ENCODE measurements at regions not wholly inside any gene's neighbourhood (a gene's known extent, or its start where the extent isn't known, plus 50 kb on each side); places are given as distances from the start of the nearest gene placed in this dataset.

DNA sequence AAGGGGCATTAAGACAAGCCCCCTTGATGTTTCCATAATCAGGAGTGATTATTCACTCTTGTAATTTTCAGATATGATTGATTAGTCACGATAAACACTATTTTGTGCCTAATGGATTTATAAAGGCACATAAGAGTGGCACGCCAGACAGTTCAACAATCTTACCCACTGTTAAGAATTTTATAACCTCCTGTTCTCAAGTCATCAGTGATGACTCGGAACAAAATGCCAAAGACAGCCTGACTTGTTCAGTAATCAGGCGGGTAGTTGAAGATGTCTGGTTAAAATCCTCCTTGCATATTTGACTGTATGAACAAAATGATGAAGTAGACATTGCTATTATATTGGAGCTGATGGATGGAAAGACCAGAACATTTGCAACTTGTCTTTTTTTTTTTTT lies 212.1 kb upstream of the RMST start:
- no peak overlapping the region for H3K4me3 Mint-ChIP-seq
- intact Hi-C loops (cut with micrococcal nuclease): no loop called here
- H3K4me3 ChIP-seq (ENCODE audit: low read length in 2 of 2): no peak overlapping the region
- H3K27ac Mint-ChIP-seq: no peak overlapping the region
- no peaks in the 10 kb centered on the region for H3K4me1 Mint-ChIP-seq
- H3K27ac ChIP-seq (ENCODE audit: low read depth, low read length): no peak overlapping the region
- peaks cover 0 to 5% of the 10 kb centered on the region in 2 donors for H3K27me3 Mint-ChIP-seq
- H3K9me3 Mint-ChIP-seq: peaks cover 0 to 4% (median 0%) of the 10 kb centered on the region in 8 donors
- ChIA-PET POLR2A (ENCODE audit: partially characterized antibody) (no interaction called here), CTCF (ENCODE audit: partially characterized antibody) (no interaction called here)
- no peaks in the 10 kb centered on the region for H3K36me3 ChIP-seq (ENCODE audit: insufficient read depth, low read length)
- H3K9me3 ChIP-seq (ENCODE audit: control insufficient read depth in 1 of 2, low read length in 2 of 2): no peaks in the 10 kb centered on the region
- H3K4me1 ChIP-seq (ENCODE audit: insufficient read depth, low read length): no peaks in the 10 kb centered on the region
- no peak for DNase-seq
- no peaks in the 10 kb centered on the region for H3K36me3 Mint-ChIP-seq
- no peaks in the 10 kb centered on the region for H3K27me3 ChIP-seq (ENCODE audit: insufficient read depth, low read length)

DNA sequence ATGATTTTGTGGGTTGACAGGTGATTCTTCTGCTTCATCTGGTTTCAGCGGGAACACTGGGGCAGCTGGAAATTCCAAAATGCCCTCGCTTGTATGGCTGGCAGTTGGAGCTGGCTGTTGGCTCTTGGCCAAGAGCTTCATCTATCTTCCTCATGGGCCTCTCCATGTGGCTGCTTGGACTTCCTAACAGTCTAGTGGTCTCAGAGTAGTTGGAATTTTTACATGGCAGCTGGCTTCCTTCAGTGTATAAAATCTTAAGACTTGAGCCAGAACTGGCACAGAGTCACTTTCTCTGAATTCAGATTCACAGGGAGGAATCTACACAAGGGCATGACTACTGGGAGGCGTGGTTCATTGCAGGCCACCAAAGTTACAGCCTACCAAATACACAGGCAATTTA lies 204.9 kb upstream of the RMST start:
- no peak overlapping the region for H3K4me3 ChIP-seq (ENCODE audit: low read length in 2 of 2)
- H3K27me3 ChIP-seq (ENCODE audit: insufficient read depth, low read length): no peaks in the 10 kb centered on the region
- Mint-ChIP-seq H3K4me3 (no peak overlapping the region), H3K36me3 (no peaks in the 10 kb centered on the region), H3K4me1 (no peaks in the 10 kb centered on the region), H3K27ac (no peak overlapping the region), H3K9me3 (no peaks in the 10 kb centered on the region), H3K27me3 (peaks cover 2 to 7% of the 10 kb centered on the region in 2 donors)
- intact Hi-C loops (cut with micrococcal nuclease): no loop called here
- no peak overlapping the region for H3K27ac ChIP-seq (ENCODE audit: low read depth, low read length)
- POLR2A ChIA-PET (ENCODE audit: partially characterized antibody): no interaction called here
- H3K4me1 ChIP-seq (ENCODE audit: insufficient read depth, low read length): no peaks in the 10 kb centered on the region
- H3K9me3 ChIP-seq (ENCODE audit: control insufficient read depth in 1 of 2, low read length in 2 of 2): no peaks in the 10 kb centered on the region
- CTCF ChIA-PET (ENCODE audit: partially characterized antibody): no interaction called here
- DNase-seq: no peak
- H3K36me3 ChIP-seq (ENCODE audit: insufficient read depth, low read length): no peaks in the 10 kb centered on the region

DNA sequence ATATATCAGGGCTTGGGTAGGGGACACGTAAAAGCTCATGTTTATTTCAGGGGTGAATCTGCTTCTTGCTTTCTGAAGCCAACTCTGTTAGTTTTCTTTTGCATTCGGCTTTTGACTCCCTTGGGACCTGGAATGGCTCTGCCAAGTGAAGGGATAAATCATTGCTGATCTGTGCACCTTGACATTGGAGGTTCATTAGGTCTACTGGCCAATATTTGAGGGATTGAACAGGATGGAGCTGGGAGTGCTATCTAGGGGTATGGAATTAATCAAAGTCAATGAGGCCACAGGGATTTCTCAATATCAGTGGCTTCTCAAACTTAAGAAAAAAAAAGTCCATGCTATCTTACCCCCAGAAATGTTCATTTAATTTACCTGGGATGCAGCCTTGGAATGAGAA lies 203.5 kb upstream of the RMST start:
- Mint-ChIP-seq H3K4me3 (no peak overlapping the region), H3K9me3 (no peaks in the 10 kb centered on the region), H3K27ac (no peak overlapping the region), H3K36me3 (no peaks in the 10 kb centered on the region), H3K4me1 (no peaks in the 10 kb centered on the region), H3K27me3 (peaks cover 2 to 6% of the 10 kb centered on the region in 2 donors)
- no peaks in the 10 kb centered on the region for H3K36me3 ChIP-seq (ENCODE audit: insufficient read depth, low read length)
- ChIA-PET POLR2A (ENCODE audit: partially characterized antibody) (no interaction called here), CTCF (ENCODE audit: partially characterized antibody) (no interaction called here)
- no peak overlapping the region for H3K4me3 ChIP-seq (ENCODE audit: low read length in 2 of 2)
- no peak for DNase-seq
- no peaks in the 10 kb centered on the region for H3K27me3 ChIP-seq (ENCODE audit: insufficient read depth, low read length)
- intact Hi-C loops (cut with micrococcal nuclease): no loop called here
- H3K9me3 ChIP-seq (ENCODE audit: control insufficient read depth in 1 of 2, low read length in 2 of 2): no peaks in the 10 kb centered on the region
- H3K4me1 ChIP-seq (ENCODE audit: insufficient read depth, low read length): no peaks in the 10 kb centered on the region
- H3K27ac ChIP-seq (ENCODE audit: low read depth, low read length): no peak overlapping the region

DNA sequence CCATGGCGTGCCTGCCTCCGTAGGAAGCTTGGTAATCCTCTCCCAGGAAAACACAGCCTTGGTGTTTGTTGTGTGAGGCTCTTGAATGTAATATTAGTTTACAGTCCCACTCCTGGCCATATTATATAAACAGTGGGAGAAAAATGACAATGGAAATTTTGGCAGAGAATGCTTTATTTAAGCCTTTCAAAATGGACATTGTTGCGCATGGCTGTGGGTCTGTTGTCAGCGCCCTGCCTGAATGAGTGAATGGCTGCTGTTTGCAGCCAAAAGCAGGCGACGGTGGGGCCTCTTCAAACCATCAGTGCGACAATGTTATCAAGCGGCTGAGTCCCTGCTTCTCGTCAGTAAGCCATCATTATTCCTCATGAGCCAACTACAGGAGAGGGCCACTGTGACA lies 201.8 kb upstream of the RMST start:
- no peaks in the 10 kb centered on the region for H3K4me1 Mint-ChIP-seq
- CTCF ChIA-PET (ENCODE audit: partially characterized antibody): no interaction called here
- POLR2A ChIA-PET (ENCODE audit: partially characterized antibody): no interaction called here
- intact Hi-C loops (cut with micrococcal nuclease): no loop called here
- H3K9me3 Mint-ChIP-seq: no peaks in the 10 kb centered on the region
- Histone ChIP-seq H3K27ac (ENCODE audit: low read depth, low read length) (no peak overlapping the region), H3K9me3 (ENCODE audit: control insufficient read depth in 1 of 2, low read length in 2 of 2) (no peaks in the 10 kb centered on the region), H3K4me3 (ENCODE audit: low read length in 2 of 2) (no peak overlapping the region), H3K27me3 (ENCODE audit: insufficient read depth, low read length) (no peaks in the 10 kb centered on the region), H3K4me1 (ENCODE audit: insufficient read depth, low read length) (no peaks in the 10 kb centered on the region), H3K36me3 (ENCODE audit: insufficient read depth, low read length) (no peaks in the 10 kb centered on the region)
- no peak for DNase-seq
- no peak overlapping the region for H3K27ac Mint-ChIP-seq
- no peak overlapping the region for H3K4me3 Mint-ChIP-seq
- no peaks in the 10 kb centered on the region for H3K36me3 Mint-ChIP-seq
- H3K27me3 Mint-ChIP-seq: peaks cover 2 to 3% of the 10 kb centered on the region in 2 donors

DNA sequence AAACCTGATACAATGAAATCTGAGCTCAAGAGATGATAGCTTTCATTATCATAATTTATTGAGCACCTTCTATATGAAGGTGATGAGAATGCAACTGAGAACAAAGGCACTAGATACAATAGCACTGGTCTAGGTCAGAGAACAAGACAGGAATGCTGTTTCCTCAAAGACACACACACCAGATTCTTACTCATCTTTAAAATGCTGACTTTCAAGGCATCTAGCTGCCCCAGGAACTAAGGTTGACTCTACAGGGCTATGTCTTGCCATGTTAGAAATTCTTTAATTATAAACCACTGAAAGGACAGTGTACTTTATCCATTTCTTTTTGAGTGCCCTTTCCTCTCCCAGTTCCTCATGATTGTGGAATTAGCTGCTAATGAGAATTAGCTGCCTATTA lies 195.4 kb upstream of the RMST start:
- Mint-ChIP-seq H3K27ac (no peak overlapping the region), H3K4me1 (no peaks in the 10 kb centered on the region)
- CTCF ChIA-PET (ENCODE audit: partially characterized antibody): no interaction called here

DNA sequence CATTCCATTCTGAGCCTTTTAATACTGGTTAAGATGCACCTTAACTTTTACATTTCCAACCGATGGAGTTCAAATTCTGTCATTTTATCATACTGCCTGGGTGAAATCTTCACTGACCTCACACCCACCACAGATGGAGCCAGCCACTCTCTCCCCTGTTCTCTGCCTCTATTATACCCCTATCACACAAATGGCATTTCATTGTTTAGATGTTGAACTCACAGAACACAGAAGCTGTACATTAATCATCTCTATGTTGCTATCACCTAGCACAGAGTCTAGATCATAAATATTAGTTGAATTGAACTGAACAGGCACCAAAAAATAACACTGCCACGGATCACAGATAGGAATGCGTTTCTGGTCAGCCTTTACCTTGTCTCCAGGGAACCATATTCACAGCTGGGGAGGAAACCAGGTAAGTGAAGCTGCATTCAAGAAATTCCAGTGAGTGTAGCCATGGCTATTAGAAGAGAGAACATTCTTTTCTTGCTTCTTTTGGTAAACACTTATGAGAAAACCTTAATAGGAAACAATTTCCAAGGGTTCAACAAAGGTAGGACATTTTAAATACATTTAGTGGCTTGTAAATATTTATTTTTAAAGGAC lies 194.9 kb upstream of the RMST start:
- Histone ChIP-seq H3K36me3 (ENCODE audit: insufficient read depth, low read length) (no peaks in the 10 kb centered on the region), H3K27me3 (ENCODE audit: insufficient read depth, low read length) (no peaks in the 10 kb centered on the region), H3K4me3 (ENCODE audit: low read length in 2 of 2) (no peak overlapping the region), H3K4me1 (ENCODE audit: insufficient read depth, low read length) (no peaks in the 10 kb centered on the region), H3K27ac (ENCODE audit: low read depth, low read length) (no peak overlapping the region), H3K9me3 (ENCODE audit: control insufficient read depth in 1 of 2, low read length in 2 of 2) (no peaks in the 10 kb centered on the region)
- CTCF ChIA-PET (ENCODE audit: partially characterized antibody): no interaction called here
- intact Hi-C loops (cut with micrococcal nuclease): no loop called here
- no peak for DNase-seq
- Mint-ChIP-seq H3K4me1 (no peaks in the 10 kb centered on the region), H3K27me3 (peaks cover 0 to 9% of the 10 kb centered on the region in 2 donors), H3K4me3 (no peak overlapping the region), H3K36me3 (no peaks in the 10 kb centered on the region), H3K27ac (no peak overlapping the region), H3K9me3 (peaks cover 0 to 9% (median 5%) of the 10 kb centered on the region in 8 donors)
- POLR2A ChIA-PET (ENCODE audit: partially characterized antibody): no interaction called here

More for the DNA sequence above, 195.4 kb upstream of the RMST start:
- no peaks in the 10 kb centered on the region for H3K36me3 ChIP-seq (ENCODE audit: insufficient read depth, low read length)
- peaks cover 0 to 9% of the 10 kb centered on the region in 2 donors for H3K27me3 Mint-ChIP-seq
- no peak overlapping the region for H3K4me3 ChIP-seq (ENCODE audit: low read length in 2 of 2)
- H3K9me3 ChIP-seq (ENCODE audit: control insufficient read depth in 1 of 2, low read length in 2 of 2): no peaks in the 10 kb centered on the region
- H3K9me3 Mint-ChIP-seq: peaks cover 0 to 9% (median 5%) of the 10 kb centered on the region in 8 donors
- no peak overlapping the region for H3K27ac ChIP-seq (ENCODE audit: low read depth, low read length)
- H3K4me1 ChIP-seq (ENCODE audit: insufficient read depth, low read length): no peaks in the 10 kb centered on the region
- H3K36me3 Mint-ChIP-seq: no peaks in the 10 kb centered on the region
- H3K27me3 ChIP-seq (ENCODE audit: insufficient read depth, low read length): no peaks in the 10 kb centered on the region
- POLR2A ChIA-PET (ENCODE audit: partially characterized antibody): no interaction called here
- no peak for DNase-seq
- intact Hi-C loops (cut with micrococcal nuclease): no loop called here
- H3K4me3 Mint-ChIP-seq: no peak overlapping the region

DNA sequence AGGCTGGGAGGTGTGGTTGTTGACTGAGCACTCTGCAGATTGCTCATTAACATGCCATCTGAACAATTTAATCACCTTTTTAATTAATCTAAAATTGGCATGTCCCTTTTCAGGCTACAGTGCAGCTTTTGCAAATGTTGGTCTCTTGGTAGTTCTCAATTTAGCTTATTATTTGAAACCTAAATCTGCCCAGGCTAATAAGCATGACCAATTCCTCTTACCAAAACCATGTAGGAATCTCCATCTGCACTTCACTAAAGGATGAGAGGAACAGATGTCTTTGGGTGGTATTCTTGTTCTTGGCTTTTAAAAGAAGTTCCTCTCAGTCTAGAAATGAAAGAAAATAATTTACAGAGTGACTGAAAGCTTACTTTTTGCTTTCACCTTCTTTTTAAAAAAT lies 190.1 kb upstream of the RMST start:
- Mint-ChIP-seq H3K9me3 (peaks cover 0 to 9% (median 5%) of the 10 kb centered on the region in 8 donors), H3K4me3 (no peak overlapping the region), H3K27ac (no peak overlapping the region), H3K36me3 (no peaks in the 10 kb centered on the region), H3K4me1 (no peaks in the 10 kb centered on the region), H3K27me3 (peaks cover 7 to 20% of the 10 kb centered on the region in 2 donors)
- no peaks in the 10 kb centered on the region for H3K4me1 ChIP-seq (ENCODE audit: insufficient read depth, low read length)
- no peaks in the 10 kb centered on the region for H3K9me3 ChIP-seq (ENCODE audit: control insufficient read depth in 1 of 2, low read length in 2 of 2)
- CTCF ChIA-PET (ENCODE audit: partially characterized antibody): interaction anchor here (1.0 to 1.2 kb wide), 2 partner anchors 8 to 10 kb away, joined by 3 read pairs; no protein-coding TSS in a partner anchor
- DNase-seq: no peak
- no peak overlapping the region for H3K4me3 ChIP-seq (ENCODE audit: low read length in 2 of 2)
- no peak overlapping the region for H3K27ac ChIP-seq (ENCODE audit: low read depth, low read length)
- H3K36me3 ChIP-seq (ENCODE audit: insufficient read depth, low read length): no peaks in the 10 kb centered on the region
- H3K27me3 ChIP-seq (ENCODE audit: insufficient read depth, low read length): no peaks in the 10 kb centered on the region
- POLR2A ChIA-PET (ENCODE audit: partially characterized antibody): no interaction called here
- intact Hi-C loops (cut with micrococcal nuclease): no loop called here

DNA sequence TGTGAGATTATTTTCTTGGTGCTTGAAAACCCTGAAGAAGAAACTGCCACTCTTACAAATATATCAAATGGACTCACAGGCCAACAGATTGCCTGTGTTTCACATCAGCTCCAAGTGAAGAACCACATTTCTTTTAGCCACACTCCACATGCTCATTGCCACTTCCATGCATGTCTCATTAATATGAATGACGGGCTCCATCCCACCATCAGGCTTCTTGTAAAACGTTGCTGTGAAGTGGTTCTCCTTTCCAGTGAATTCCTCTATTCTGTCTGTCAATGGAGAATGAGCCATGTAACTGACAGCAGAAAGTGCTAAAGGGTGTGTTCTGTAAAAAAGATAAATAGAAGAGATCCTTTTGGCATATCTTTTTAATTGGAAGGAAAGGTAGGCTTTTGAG lies 188.2 kb upstream of the RMST start:
- Mint-ChIP-seq H3K36me3 (no peaks in the 10 kb centered on the region), H3K4me3 (no peak overlapping the region), H3K9me3 (peaks cover 0 to 9% (median 4%) of the 10 kb centered on the region in 8 donors), H3K4me1 (no peaks in the 10 kb centered on the region), H3K27me3 (peaks cover 9 to 18% of the 10 kb centered on the region in 2 donors), H3K27ac (no peak overlapping the region)
- intact Hi-C loops (cut with micrococcal nuclease): no loop called here
- Histone ChIP-seq H3K27me3 (ENCODE audit: insufficient read depth, low read length) (no peaks in the 10 kb centered on the region), H3K27ac (ENCODE audit: low read depth, low read length) (no peak overlapping the region), H3K36me3 (ENCODE audit: insufficient read depth, low read length) (no peaks in the 10 kb centered on the region), H3K4me1 (ENCODE audit: insufficient read depth, low read length) (no peaks in the 10 kb centered on the region), H3K9me3 (ENCODE audit: control insufficient read depth in 1 of 2, low read length in 2 of 2) (no peaks in the 10 kb centered on the region), H3K4me3 (ENCODE audit: low read length in 2 of 2) (no peak overlapping the region)
- no peak for DNase-seq
- ChIA-PET CTCF (ENCODE audit: partially characterized antibody) (no interaction called here), POLR2A (ENCODE audit: partially characterized antibody) (no interaction called here)
